Activated CD4-positive, alpha-beta T cell treated with anti-CD3 and anti-CD28 coated beads for 36 hours (primary cell): ENCODE measurements at regions not wholly inside any gene's neighbourhood (a gene's known extent, or its start where the extent isn't known, plus 50 kb on each side); places are given as distances from the start of the nearest gene placed in this dataset.

Experiments used
- ATAC-seq: fragments of 200-7000 bp; cut with Tn5 transposase; one replicate; pipeline ENCODE4 v1.10.0; 2021; ENCODE audit warnings: mild to moderate bottlenecking, moderate library complexity
- CTCF ChIA-PET: fragments of 350-600 bp; sonication (Branson Sonifier 250); formaldehyde crosslinking; loops from one replicate; lab custom pipeline; 2021; ENCODE audit warnings: antibody characterized with exemption; lab: Charles Lee
- POLR2A ChIA-PET: fragments of 350-600 bp; sonication (Branson Sonifier 250); formaldehyde crosslinking; loops from one replicate; lab custom pipeline; 2021; ENCODE audit warnings: antibody characterized with exemption, inconsistent platforms; lab: Charles Lee
- DNase-seq: peaks from one replicate; pipeline ENCODE4 v3.0.0-alpha.2; 2020
- H3K27ac Mint-ChIP-seq: one replicate; pipeline ENCODE4 v1.8.0; 2021; ENCODE audit warnings: mixed read lengths
- H3K27me3 Mint-ChIP-seq: one replicate; pipeline ENCODE4 v1.8.0; 2021; ENCODE audit warnings: mixed read lengths
- H3K36me3 Mint-ChIP-seq: one replicate; pipeline ENCODE4 v1.8.0; 2021; ENCODE audit warnings: low read depth, mixed read lengths
- H3K4me1 Mint-ChIP-seq: one replicate; pipeline ENCODE4 v1.8.0; 2021; ENCODE audit warnings: mixed read lengths
- H3K4me3 Mint-ChIP-seq: one replicate; pipeline ENCODE4 v1.8.0; 2021; ENCODE audit warnings: mild to moderate bottlenecking, moderate library complexity, mixed read lengths
- H3K9me3 Mint-ChIP-seq: one replicate; pipeline ENCODE4 v1.8.0; 2021; ENCODE audit warnings: low read depth, mixed read lengths
- intact Hi-C, 2 experiments: fragments of 100-400 bp; cut with DNase I in 1 of 2; cut with micrococcal nuclease in 1 of 2; formaldehyde crosslinking; loops; one replicate each; pipeline versions ENCODE4 v1.14.2 to v1.15.1; 2022 to 2024; cut with DNase I, micrococcal nuclease

- H3K36me3 Mint-ChIP-seq: no peaks in the 10 kb centered on the region
- H3K27me3 Mint-ChIP-seq: no peaks in the 10 kb centered on the region
- no peak overlapping the region for H3K27ac Mint-ChIP-seq
- H3K4me3 Mint-ChIP-seq: no peak overlapping the region
- H3K9me3 Mint-ChIP-seq: no peaks in the 10 kb centered on the region
- ChIA-PET CTCF (interaction anchor here (0.8 kb wide), 1 partner anchor 9 kb away, joined by 3 read pairs; no protein-coding TSS in a partner anchor), POLR2A (no interaction called here)
- ATAC-seq (no peak), DNase-seq (no peak)
- peaks cover 13% of the 10 kb centered on the region for H3K4me1 Mint-ChIP-seq
- intact Hi-C loops: loop anchor here in 1 of 2 experiments (5.0 kb wide), 1 partner anchor 57 kb away; no protein-coding TSS in a partner anchor
Measured at GRCh38 chr15:31235311-31236183, 91.1 kb upstream of the KLF13 start.

GRCh38 chr15:31236184-31237042 lies 90.2 kb upstream of the KLF13 start:
- no peak for DNase-seq
- Mint-ChIP-seq H3K9me3 (no peaks in the 10 kb centered on the region), H3K4me3 (no peak overlapping the region), H3K4me1 (peaks cover 18% of the 10 kb centered on the region), H3K36me3 (no peaks in the 10 kb centered on the region), H3K27ac (no peak overlapping the region), H3K27me3 (no peaks in the 10 kb centered on the region)
- CTCF ChIA-PET: interaction anchor here (0.8 to 1.5 kb wide), 2 partner anchors 8 to 42 kb away, joined by 3 to 4 read pairs; no protein-coding TSS in a partner anchor
- ATAC-seq: no peak
- POLR2A ChIA-PET: interaction anchor here (0.6 kb wide), 1 partner anchor 13 kb away, joined by 3 read pairs; no protein-coding TSS in a partner anchor
- intact Hi-C loops: loop anchor here in 1 of 2 experiments (5.0 kb wide), 1 partner anchor 56 kb away; no protein-coding TSS in a partner anchor

GRCh38 chr15:31237043-31237324 lies 89.7 kb upstream of the KLF13 start:
- H3K4me1 Mint-ChIP-seq: peaks cover 23% of the 10 kb centered on the region
- CTCF ChIA-PET: interaction anchor here (1.5 kb wide), 1 partner anchor 41 kb away, joined by 4 read pairs; no protein-coding TSS in a partner anchor
- no peak for ATAC-seq
- H3K9me3 Mint-ChIP-seq: no peaks in the 10 kb centered on the region
- no peak overlapping the region for H3K4me3 Mint-ChIP-seq
- POLR2A ChIA-PET: no interaction called here
- H3K27me3 Mint-ChIP-seq: no peaks in the 10 kb centered on the region
- H3K27ac Mint-ChIP-seq: no peak overlapping the region
- H3K36me3 Mint-ChIP-seq: no peaks in the 10 kb centered on the region
- DNase-seq: no peak
- intact Hi-C loops: loop anchor here in 1 of 2 experiments (5.0 kb wide), 1 partner anchor 55 kb away; no protein-coding TSS in a partner anchor

GRCh38 chr15:31238906-31239305 lies 87.7 kb upstream of the KLF13 start:
- DNase-seq (no peak), ATAC-seq (no peak)
- no peaks in the 10 kb centered on the region for H3K9me3 Mint-ChIP-seq
- ChIA-PET POLR2A (no interaction called here), CTCF (no interaction called here)
- H3K27me3 Mint-ChIP-seq: no peaks in the 10 kb centered on the region
- intact Hi-C loops: loop anchor here in 1 of 2 experiments (5.0 kb wide), 1 partner anchor 53 kb away; no protein-coding TSS in a partner anchor
- peaks cover 26% of the 10 kb centered on the region for H3K4me1 Mint-ChIP-seq
- no peaks in the 10 kb centered on the region for H3K36me3 Mint-ChIP-seq
- H3K4me3 Mint-ChIP-seq: no peak overlapping the region
- no peak overlapping the region for H3K27ac Mint-ChIP-seq

GRCh38 chr15:31239409-31239808 lies 87.2 kb upstream of the KLF13 start:
- Mint-ChIP-seq H3K9me3 (no peaks in the 10 kb centered on the region), H3K27me3 (no peaks in the 10 kb centered on the region), H3K36me3 (no peaks in the 10 kb centered on the region), H3K4me1 (peaks cover 26% of the 10 kb centered on the region), H3K4me3 (no peak overlapping the region), H3K27ac (no peak overlapping the region)
- no peak for ATAC-seq
- DNase-seq: no peak
- ChIA-PET POLR2A (no interaction called here), CTCF (interaction anchor here (0.9 kb wide), 1 partner anchor 21 kb away, joined by 3 read pairs; no protein-coding TSS in a partner anchor)
- intact Hi-C loops: loop anchor here in 1 of 2 experiments (5.0 kb wide), 1 partner anchor 53 kb away; no protein-coding TSS in a partner anchor

- Mint-ChIP-seq H3K36me3 (no peaks in the 10 kb centered on the region), H3K4me3 (no peak overlapping the region), H3K27ac (no peak overlapping the region), H3K9me3 (no peaks in the 10 kb centered on the region), H3K27me3 (no peaks in the 10 kb centered on the region), H3K4me1 (peaks cover 26% of the 10 kb centered on the region)
- POLR2A ChIA-PET: interaction anchor here (0.6 kb wide), 1 partner anchor 101 kb away, joined by 3 read pairs; no protein-coding TSS in a partner anchor
- CTCF ChIA-PET: interaction anchor here (0.6 to 1.2 kb wide), 3 partner anchors 123 to 247 kb away, joined by 3 to 5 read pairs (median 4); no protein-coding TSS in a partner anchor
- ATAC-seq (peak; percentile 80), DNase-seq (no peak)
- intact Hi-C loops: no loop called here
Measured at GRCh38 chr15:31241888-31242522, 84.6 kb upstream of the KLF13 start.

GRCh38 chr15:31243895-31244294 lies 82.7 kb upstream of the KLF13 start:
- CTCF ChIA-PET: interaction anchor here (0.8 to 1.2 kb wide), 2 partner anchors 19 to 196 kb away, joined by 3 read pairs; no protein-coding TSS in a partner anchor
- Mint-ChIP-seq H3K27me3 (no peaks in the 10 kb centered on the region), H3K36me3 (no peaks in the 10 kb centered on the region), H3K4me1 (peaks cover 20% of the 10 kb centered on the region), H3K27ac (no peak overlapping the region), H3K4me3 (no peak overlapping the region), H3K9me3 (no peaks in the 10 kb centered on the region)
- ATAC-seq (no peak), DNase-seq (no peak)
- intact Hi-C loops: no loop called here
- POLR2A ChIA-PET: no interaction called here

- POLR2A ChIA-PET: no interaction called here
- DNase-seq: no peak
Measured at GRCh38 chr15:31245135-31245689, 81.4 kb upstream of the KLF13 start.

GRCh38 chr15:31245756-31246155 lies 80.9 kb upstream of the KLF13 start:
- ChIA-PET POLR2A (no interaction called here), CTCF (no interaction called here)
- peaks cover 13% of the 10 kb centered on the region for H3K4me1 Mint-ChIP-seq
- no peaks in the 10 kb centered on the region for H3K27me3 Mint-ChIP-seq
- DNase-seq (no peak), ATAC-seq (no peak)
- no peak overlapping the region for H3K4me3 Mint-ChIP-seq
- intact Hi-C loops: no loop called here
- H3K9me3 Mint-ChIP-seq: no peaks in the 10 kb centered on the region
- H3K36me3 Mint-ChIP-seq: no peaks in the 10 kb centered on the region
- H3K27ac Mint-ChIP-seq: no peak overlapping the region

More at GRCh38 chr15:31245135-31245689, 81.4 kb upstream of the KLF13 start:
- Mint-ChIP-seq H3K4me3 (no peak overlapping the region), H3K27me3 (no peaks in the 10 kb centered on the region), H3K27ac (no peak overlapping the region), H3K9me3 (no peaks in the 10 kb centered on the region), H3K4me1 (peaks cover 13% of the 10 kb centered on the region), H3K36me3 (no peaks in the 10 kb centered on the region)
- CTCF ChIA-PET: interaction anchor here (0.6 to 0.9 kb wide), 3 partner anchors 9 to 386 kb away, joined by 3 read pairs; no protein-coding TSS in a partner anchor
- ATAC-seq: no peak
- intact Hi-C loops: no loop called here

- Mint-ChIP-seq H3K4me3 (no peak overlapping the region), H3K4me1 (no peaks in the 10 kb centered on the region), H3K36me3 (no peaks in the 10 kb centered on the region), H3K27ac (no peak overlapping the region), H3K27me3 (no peaks in the 10 kb centered on the region), H3K9me3 (no peaks in the 10 kb centered on the region)
- DNase-seq (no peak), ATAC-seq (no peak)
- intact Hi-C loops: no loop called here
- ChIA-PET POLR2A (no interaction called here), CTCF (no interaction called here)
Measured at GRCh38 chr15:31247404-31247803, 79.2 kb upstream of the KLF13 start.
